IPS-18a (cell line): ENCODE measurements at regions not wholly inside any gene's neighbourhood (a gene's known extent, or its start where the extent isn't known, plus 50 kb on each side); places are given as distances from the start of the nearest gene placed in this dataset.

Experiments used
- H3K27ac ChIP-seq: one replicate; pipeline ENCODE4 v1.5.1; 2013; ENCODE audit warnings: low read length
- H3K27me3 ChIP-seq: one replicate; pipeline ENCODE4 v1.6.1; 2013; ENCODE audit warnings: mild to moderate bottlenecking, low read length; ENCODE audit not compliant: control insufficient read depth, insufficient read depth
- H3K36me3 ChIP-seq: one replicate; pipeline ENCODE4 v1.6.1; 2013; ENCODE audit warnings: low read depth, low read length; ENCODE audit not compliant: control insufficient read depth
- H3K4me1 ChIP-seq: one replicate; pipeline ENCODE4 v1.6.1; 2013; ENCODE audit warnings: low read depth, low read length; ENCODE audit not compliant: control insufficient read depth
- H3K4me3 ChIP-seq: one replicate; pipeline ENCODE4 v1.5.1; 2013; ENCODE audit warnings: low read length
- H3K9ac ChIP-seq: one replicate; pipeline ENCODE4 v1.6.1; 2013; ENCODE audit warnings: mild to moderate bottlenecking, low read length, moderate library complexity
- H3K9me3 ChIP-seq: one replicate; pipeline ENCODE4 v1.6.1; 2013; ENCODE audit warnings: low read depth, low read length; ENCODE audit not compliant: control insufficient read depth

GRCh38 chr10:83522456-83522855 lies 616.9 kb upstream of the GHITM start:
- H3K9me3 ChIP-seq: no peaks in the 10 kb centered on the region
- no peak overlapping the region for H3K9ac ChIP-seq
- H3K27me3 ChIP-seq: no peaks in the 10 kb centered on the region
- H3K36me3 ChIP-seq: no peaks in the 10 kb centered on the region
- H3K4me1 ChIP-seq: no peaks in the 10 kb centered on the region
- H3K4me3 ChIP-seq: no peak overlapping the region
- no peak overlapping the region for H3K27ac ChIP-seq

GRCh38 chr10:83522881-83523386 lies 616.4 kb upstream of the GHITM start:
- Histone ChIP-seq H3K4me1 (no peaks in the 10 kb centered on the region), H3K27me3 (no peaks in the 10 kb centered on the region), H3K36me3 (no peaks in the 10 kb centered on the region), H3K4me3 (no peak overlapping the region), H3K9ac (no peak overlapping the region), H3K9me3 (no peaks in the 10 kb centered on the region), H3K27ac (no peak overlapping the region)

- Histone ChIP-seq H3K4me3 (no peak overlapping the region), H3K36me3 (no peaks in the 10 kb centered on the region), H3K27ac (no peak overlapping the region), H3K9ac (no peak overlapping the region), H3K9me3 (no peaks in the 10 kb centered on the region), H3K27me3 (no peaks in the 10 kb centered on the region), H3K4me1 (no peaks in the 10 kb centered on the region)
These were observed 611.4 kb upstream of the GHITM start for GRCh38 chr10:83527934-83528333.

- H3K9me3 ChIP-seq: no peaks in the 10 kb centered on the region
- H3K4me1 ChIP-seq: no peaks in the 10 kb centered on the region
- no peaks in the 10 kb centered on the region for H3K27me3 ChIP-seq
These were observed 606.0 kb upstream of the GHITM start for GRCh38 chr10:83533290-83533689.

GRCh38 chr10:83536426-83536825 lies 602.9 kb upstream of the GHITM start:
- Histone ChIP-seq H3K9me3 (no peaks in the 10 kb centered on the region), H3K4me3 (no peak overlapping the region), H3K4me1 (peaks cover 14% of the 10 kb centered on the region), H3K27ac (no peak overlapping the region), H3K27me3 (no peaks in the 10 kb centered on the region), H3K9ac (no peak overlapping the region), H3K36me3 (no peaks in the 10 kb centered on the region)

More at GRCh38 chr10:83533290-83533689, 606.0 kb upstream of the GHITM start:
- H3K4me3 ChIP-seq: no peak overlapping the region
- no peak overlapping the region for H3K27ac ChIP-seq
- no peak overlapping the region for H3K9ac ChIP-seq
- no peaks in the 10 kb centered on the region for H3K36me3 ChIP-seq

GRCh38 chr10:83538047-83538446 lies 601.3 kb upstream of the GHITM start:
- no peak overlapping the region for H3K9ac ChIP-seq
- H3K9me3 ChIP-seq: no peaks in the 10 kb centered on the region
- H3K4me3 ChIP-seq: no peak overlapping the region
- H3K27ac ChIP-seq: no peak overlapping the region
- no peaks in the 10 kb centered on the region for H3K36me3 ChIP-seq
- peaks cover 19% of the 10 kb centered on the region for H3K4me1 ChIP-seq
- no peaks in the 10 kb centered on the region for H3K27me3 ChIP-seq

- H3K9ac ChIP-seq: no peak overlapping the region
- no peaks in the 10 kb centered on the region for H3K36me3 ChIP-seq
- H3K4me3 ChIP-seq: no peak overlapping the region
- no peaks in the 10 kb centered on the region for H3K9me3 ChIP-seq
- peaks cover 23% of the 10 kb centered on the region for H3K4me1 ChIP-seq
- no peak overlapping the region for H3K27ac ChIP-seq
- no peaks in the 10 kb centered on the region for H3K27me3 ChIP-seq
These were observed 599.6 kb upstream of the GHITM start for GRCh38 chr10:83539528-83540308.

- no peak overlapping the region for H3K27ac ChIP-seq
- no peaks in the 10 kb centered on the region for H3K27me3 ChIP-seq
- H3K4me1 ChIP-seq: peaks cover 23% of the 10 kb centered on the region
- no peaks in the 10 kb centered on the region for H3K36me3 ChIP-seq
- H3K4me3 ChIP-seq: no peak overlapping the region
- H3K9ac ChIP-seq: no peak overlapping the region
- no peaks in the 10 kb centered on the region for H3K9me3 ChIP-seq
These were observed 598.3 kb upstream of the GHITM start for GRCh38 chr10:83541046-83541445.

GRCh38 chr10:83542774-83543411 lies 596.4 kb upstream of the GHITM start:
- peaks cover 23% of the 10 kb centered on the region for H3K4me1 ChIP-seq
- no peak overlapping the region for H3K4me3 ChIP-seq
- no peaks in the 10 kb centered on the region for H3K27me3 ChIP-seq
- no peak overlapping the region for H3K9ac ChIP-seq
- no peaks in the 10 kb centered on the region for H3K9me3 ChIP-seq
- no peaks in the 10 kb centered on the region for H3K36me3 ChIP-seq
- no peak overlapping the region for H3K27ac ChIP-seq

- Histone ChIP-seq H3K9me3 (no peaks in the 10 kb centered on the region), H3K4me3 (no peak overlapping the region), H3K27ac (no peak overlapping the region), H3K36me3 (no peaks in the 10 kb centered on the region), H3K9ac (no peak overlapping the region), H3K27me3 (no peaks in the 10 kb centered on the region), H3K4me1 (peaks cover 23% of the 10 kb centered on the region)
These were observed 595.4 kb upstream of the GHITM start for GRCh38 chr10:83543691-83544462.

GRCh38 chr10:83545901-83546391 lies 593.4 kb upstream of the GHITM start:
- Histone ChIP-seq H3K27ac (no peak overlapping the region), H3K27me3 (no peaks in the 10 kb centered on the region), H3K36me3 (no peaks in the 10 kb centered on the region), H3K4me3 (no peak overlapping the region), H3K4me1 (peaks cover 10% of the 10 kb centered on the region), H3K9ac (no peak overlapping the region), H3K9me3 (no peaks in the 10 kb centered on the region)
